GM23248 (cell line): ENCODE measurements at regions not wholly inside any gene's neighbourhood (a gene's known extent, or its start where the extent isn't known, plus 50 kb on each side); places are given as distances from the start of the nearest gene placed in this dataset.

Experiments used
- EZH2 ChIP-seq: fragments of 200-600 bp; sonication (generic); IDR thresholded peaks from 2 replicates; pipeline ENCODE4 v1.6.1; 2018; ENCODE audit warnings: antibody characterized with exemption, mild to moderate bottlenecking; ENCODE audit not compliant: insufficient read depth, poor library complexity, severe bottlenecking
- EZH2phosphoT487 ChIP-seq: fragments of 200-600 bp; sonication (generic); IDR thresholded peaks from 2 replicates; pipeline ENCODE4 v1.6.1; 2018; ENCODE audit warnings: antibody characterized with exemption, moderate library complexity, mild to moderate bottlenecking, low read depth; ENCODE audit not compliant: insufficient read depth

- TF ChIP-seq EZH2 (no peak), EZH2phosphoT487 (no peak)
Observed at GRCh38 chr18:6652098-6652497, 77.4 kb upstream of the ARHGAP28 start.
